Neuronal stem cell (in vitro differentiated cells): ENCODE measurements at regions not wholly inside any gene's neighbourhood (a gene's known extent, or its start where the extent isn't known, plus 50 kb on each side); places are given as distances from the start of the nearest gene placed in this dataset.

Source experiments
- DNase-seq: peaks from one replicate; pipeline ENCODE4 v3.0.0-alpha.2; 2013; ENCODE audit warnings: low spot score
- H2AFZ ChIP-seq: one replicate; pipeline ENCODE4 v1.6.1; 2013; ENCODE audit warnings: mild to moderate bottlenecking, low read length, inconsistent platforms
- H2AK5ac ChIP-seq: 2 replicates; pipeline ENCODE4 v1.6.1; 2013; ENCODE audit warnings: low read depth, mild to moderate bottlenecking, inconsistent platforms, low read length, moderate library complexity, mixed read lengths
- H2BK120ac ChIP-seq: 2 replicates; pipeline ENCODE4 v1.6.1; 2013; ENCODE audit warnings: low read depth, mild to moderate bottlenecking, inconsistent platforms, low read length, moderate library complexity, mixed read lengths
- H2BK12ac ChIP-seq: one replicate; pipeline ENCODE4 v1.6.1; 2013; ENCODE audit warnings: low read length, inconsistent platforms
- H2BK15ac ChIP-seq: 2 replicates; pipeline ENCODE4 v1.6.1; 2013; ENCODE audit warnings: mild to moderate bottlenecking, low read length, inconsistent platforms, mixed read lengths
- H2BK5ac ChIP-seq: one replicate; pipeline ENCODE4 v1.6.1; 2013; ENCODE audit warnings: inconsistent platforms, mild to moderate bottlenecking, low read length, moderate library complexity
- H3K14ac ChIP-seq: one replicate; pipeline ENCODE4 v1.6.1; 2013; ENCODE audit warnings: low read length, inconsistent platforms
- H3K18ac ChIP-seq: 2 replicates; pipeline ENCODE4 v1.6.1; 2013; ENCODE audit warnings: low read length, inconsistent platforms
- H3K23ac ChIP-seq: 2 replicates; pipeline ENCODE4 v1.6.1; 2013; ENCODE audit warnings: low read depth, mild to moderate bottlenecking, mixed read lengths, low read length, inconsistent platforms; ENCODE audit not compliant: poor library complexity
- H3K27ac ChIP-seq: replicated peaks from 3 replicates; pipeline ENCODE4 v1.5.1; 2013; ENCODE audit warnings: low read length, inconsistent platforms
- H3K27me3 ChIP-seq, 3 experiments: 2 replicates each; pipeline ENCODE4 v1.6.1; 2013; ENCODE audit warnings: low read length in 3 of 3, mild to moderate bottlenecking in 2 of 3, inconsistent platforms in 1 of 3, low read depth in 1 of 3, mixed read lengths in 1 of 3, moderate library complexity in 1 of 3; ENCODE audit not compliant: control insufficient read depth in 3 of 3, insufficient read depth in 3 of 3
- H3K36me3 ChIP-seq, 2 donors: replicated peaks in 1 of 2; 2 replicates each; pipeline ENCODE4 v1.6.1; 2013; ENCODE audit warnings: low read length in 2 of 2; ENCODE audit not compliant: control insufficient read depth in 2 of 2, insufficient read depth in 2 of 2
- H3K4ac ChIP-seq: 2 replicates; pipeline ENCODE4 v1.6.1; 2013; ENCODE audit warnings: inconsistent platforms, mild to moderate bottlenecking, low read length, moderate library complexity
- H3K4me1 ChIP-seq, 2 donors: 1 replicate in 1 of 2; 2 replicates in 1 of 2; pipeline ENCODE4 v1.6.1; 2013; ENCODE audit warnings: low read length in 2 of 2, low read depth in 1 of 2; ENCODE audit not compliant: control insufficient read depth in 2 of 2, insufficient read depth in 1 of 2
- H3K4me2 ChIP-seq: one replicate; pipeline ENCODE4 v1.6.1; 2013; ENCODE audit warnings: mild to moderate bottlenecking, low read length, inconsistent platforms; ENCODE audit not compliant: insufficient read depth, poor library complexity, severe bottlenecking
- H3K4me3 ChIP-seq, 2 donors: 2 replicates each; pipeline ENCODE4 v1.5.1; 2013; ENCODE audit warnings: low read length in 2 of 2, mild to moderate bottlenecking in 2 of 2, inconsistent platforms in 1 of 2, moderate library complexity in 1 of 2
- H3K79me1 ChIP-seq: one replicate; pipeline ENCODE4 v1.6.1; 2013; ENCODE audit warnings: low read depth, mild to moderate bottlenecking, inconsistent platforms, low read length, moderate library complexity
- H3K9ac ChIP-seq: one replicate; pipeline ENCODE4 v1.6.1; 2013; ENCODE audit warnings: mild to moderate bottlenecking, low read depth, low read length, inconsistent platforms; ENCODE audit not compliant: poor library complexity
- H3K9me3 ChIP-seq, 2 donors: replicated peaks in 1 of 2; 2 replicates each; pipeline versions ENCODE3 to v1.6.1; 2013; ENCODE audit warnings: low read length in 2 of 2, mild to moderate bottlenecking in 2 of 2, inconsistent platforms in 1 of 2, low read depth in 1 of 2, mixed read lengths in 1 of 2, moderate library complexity in 1 of 2; ENCODE audit not compliant: control insufficient read depth in 2 of 2, insufficient read depth in 1 of 2
- H4K8ac ChIP-seq: one replicate; pipeline ENCODE4 v1.6.1; 2013; ENCODE audit warnings: low read depth, mild to moderate bottlenecking, inconsistent platforms, low read length, moderate library complexity
- H4K91ac ChIP-seq: one replicate; pipeline ENCODE4 v1.6.1; 2013; ENCODE audit warnings: low read length, low read depth, mild to moderate bottlenecking, inconsistent platforms; ENCODE audit not compliant: poor library complexity
- WGBS, 2 donors: extraction: QIAGEN DNeasy Blood & Tissue Kit; methylation state at CpG; one replicate each; pipeline ENCODE4 v1.1.7; 2013; ENCODE audit warnings: missing lambda C conversion rate in 2 of 2, mixed read lengths in 1 of 2; ENCODE audit not compliant: insufficient read length in 2 of 2, insufficient replicate concordance in 1 of 2; ENCODE audit errors: extremely low coverage in 2 of 2; 5-methylcytosine and 5-hydroxymethylcytosine counted together

- Histone ChIP-seq H3K4me3 (no peak overlapping the region), H3K4me1 (no peaks in the 10 kb centered on the region), H3K18ac (no peak overlapping the region), H3K14ac (no peak overlapping the region), H2AFZ (no peak overlapping the region), H2AK5ac (no peak overlapping the region), H3K36me3 (no peaks in the 10 kb centered on the region), H3K4me2 (no peak overlapping the region), H3K27me3 (no peaks in the 10 kb centered on the region), H3K9me3 (peaks cover 0 to 3% of the 10 kb centered on the region in 2 donors), H3K9ac (no peak overlapping the region), H2BK120ac (no peak overlapping the region), H2BK12ac (no peak overlapping the region), H4K91ac (no peak overlapping the region), H3K23ac (no peak overlapping the region), H3K27ac (no peak overlapping the region), H3K4ac (no peak overlapping the region), H2BK15ac (no peak overlapping the region), H3K79me1 (no peaks in the 10 kb centered on the region), H4K8ac (no peak overlapping the region), H2BK5ac (no peak overlapping the region)
- DNase-seq, result no peak
These were observed 208.6 kb upstream of the DEPDC1 start for GRCh38 chr1:68705466-68705865.

- Histone ChIP-seq H3K27ac (no peak overlapping the region), H3K4me3 (no peak overlapping the region), H3K27me3 (no peaks in the 10 kb centered on the region), H3K14ac (no peak overlapping the region), H2BK120ac (no peak overlapping the region), H2AK5ac (no peak overlapping the region), H3K79me1 (no peaks in the 10 kb centered on the region), H2BK15ac (no peak overlapping the region), H2AFZ (no peak overlapping the region), H2BK12ac (no peak overlapping the region), H4K8ac (no peak overlapping the region), H3K4me2 (no peak overlapping the region), H3K36me3 (no peaks in the 10 kb centered on the region), H3K9me3 (peaks cover 0 to 3% of the 10 kb centered on the region in 2 donors), H4K91ac (no peak overlapping the region), H3K9ac (no peak overlapping the region), H2BK5ac (no peak overlapping the region), H3K23ac (no peak overlapping the region), H3K18ac (no peak overlapping the region), H3K4me1 (no peaks in the 10 kb centered on the region), H3K4ac (no peak overlapping the region)
- WGBS, 2 donors, result no CpG with 5 or more reads among the region's 4 CpGs
- DNase-seq, result no peak
These were observed 209.9 kb upstream of the DEPDC1 start for GRCh38 chr1:68706639-68707317.

- H2BK5ac ChIP-seq, result no peak overlapping the region
These were observed 220.4 kb upstream of the DEPDC1 start for GRCh38 chr1:68717330-68717729.

GRCh38 chr1:68720476-68720875 is 223.6 kb upstream of the DEPDC1 start:
- H3K4ac ChIP-seq, result no peak overlapping the region
- no peak overlapping the region for H2BK15ac ChIP-seq
- no peak overlapping the region for H2AK5ac ChIP-seq
- H3K27me3 ChIP-seq, result no peaks in the 10 kb centered on the region
- H4K8ac ChIP-seq, result no peak overlapping the region
- no CpG with 5 or more reads among the region's 1 CpG for WGBS, 2 donors
- H3K36me3 ChIP-seq, result no peaks in the 10 kb centered on the region
- no peak overlapping the region for H3K4me3 ChIP-seq
- H3K79me1 ChIP-seq, result no peaks in the 10 kb centered on the region
- H3K18ac ChIP-seq, result no peak overlapping the region
- H3K4me1 ChIP-seq, result no peaks in the 10 kb centered on the region
- no peak overlapping the region for H2BK5ac ChIP-seq
- H3K14ac ChIP-seq, result no peak overlapping the region
- no peak overlapping the region for H3K23ac ChIP-seq
- H3K9me3 ChIP-seq, result no peaks in the 10 kb centered on the region
- H2BK12ac ChIP-seq, result no peak overlapping the region
- DNase-seq, result no peak
- H3K9ac ChIP-seq, result no peak overlapping the region
- H3K27ac ChIP-seq, result no peak overlapping the region
- no peak overlapping the region for H4K91ac ChIP-seq
- H3K4me2 ChIP-seq, result no peak overlapping the region
- H2BK120ac ChIP-seq, result no peak overlapping the region
- H2AFZ ChIP-seq, result no peak overlapping the region

More at GRCh38 chr1:68717330-68717729, 220.4 kb upstream of the DEPDC1 start:
- Histone ChIP-seq H4K8ac (no peak overlapping the region), H2AK5ac (no peak overlapping the region), H2BK15ac (no peak overlapping the region), H3K23ac (no peak overlapping the region), H3K9me3 (no peaks in the 10 kb centered on the region), H3K18ac (no peak overlapping the region), H3K4ac (no peak overlapping the region), H4K91ac (no peak overlapping the region), H2BK12ac (no peak overlapping the region), H2AFZ (no peak overlapping the region), H3K4me3 (no peak overlapping the region), H3K9ac (no peak overlapping the region), H3K79me1 (no peaks in the 10 kb centered on the region), H3K27me3 (no peaks in the 10 kb centered on the region), H3K4me2 (no peak overlapping the region), H3K4me1 (no peaks in the 10 kb centered on the region), H3K14ac (no peak overlapping the region), H2BK120ac (no peak overlapping the region), H3K27ac (no peak overlapping the region), H3K36me3 (no peaks in the 10 kb centered on the region)
- no CpG with 5 or more reads among the region's 1 CpG for WGBS, 2 donors
- no peak for DNase-seq
